Muscle layer of colon (tissue), 2 donors: ENCODE measurements at regions not wholly inside any gene's neighbourhood (a gene's known extent, or its start where the extent isn't known, plus 50 kb on each side); places are given as distances from the start of the nearest gene placed in this dataset.

Experiments used
- H3K27ac ChIP-seq: one replicate; pipeline ENCODE4 v1.7.0; 2013; ENCODE audit warnings: low read depth, mild to moderate bottlenecking, low read length, moderate library complexity
- H3K27me3 ChIP-seq, 2 donors: one replicate each; pipeline ENCODE4 v1.7.0; 2013; ENCODE audit warnings: low read length in 2 of 2, mild to moderate bottlenecking in 2 of 2; ENCODE audit not compliant: insufficient read depth in 2 of 2, control insufficient read depth in 1 of 2
- H3K36me3 ChIP-seq: one replicate; pipeline ENCODE4 v1.7.0; 2013; ENCODE audit warnings: mild to moderate bottlenecking, low read length; ENCODE audit not compliant: insufficient read depth
- H3K4me1 ChIP-seq: one replicate; pipeline ENCODE4 v1.7.0; 2013; ENCODE audit warnings: mild to moderate bottlenecking, low read length; ENCODE audit not compliant: insufficient read depth
- H3K4me3 ChIP-seq, 2 donors: one replicate each; pipeline ENCODE4 v1.7.0; 2013; ENCODE audit warnings: low read length in 2 of 2, low read depth in 1 of 2, mild to moderate bottlenecking in 1 of 2, moderate library complexity in 1 of 2
- H3K9ac ChIP-seq: one replicate; pipeline ENCODE4 v1.7.0; 2013; ENCODE audit warnings: low read length
- H3K9me3 ChIP-seq: one replicate; pipeline ENCODE4 v1.7.0; 2013; ENCODE audit warnings: mild to moderate bottlenecking, low read length
- donor health status: abdominal sarcoma.
- donor health status: Adenocarcinoma of cecum.

DNA sequence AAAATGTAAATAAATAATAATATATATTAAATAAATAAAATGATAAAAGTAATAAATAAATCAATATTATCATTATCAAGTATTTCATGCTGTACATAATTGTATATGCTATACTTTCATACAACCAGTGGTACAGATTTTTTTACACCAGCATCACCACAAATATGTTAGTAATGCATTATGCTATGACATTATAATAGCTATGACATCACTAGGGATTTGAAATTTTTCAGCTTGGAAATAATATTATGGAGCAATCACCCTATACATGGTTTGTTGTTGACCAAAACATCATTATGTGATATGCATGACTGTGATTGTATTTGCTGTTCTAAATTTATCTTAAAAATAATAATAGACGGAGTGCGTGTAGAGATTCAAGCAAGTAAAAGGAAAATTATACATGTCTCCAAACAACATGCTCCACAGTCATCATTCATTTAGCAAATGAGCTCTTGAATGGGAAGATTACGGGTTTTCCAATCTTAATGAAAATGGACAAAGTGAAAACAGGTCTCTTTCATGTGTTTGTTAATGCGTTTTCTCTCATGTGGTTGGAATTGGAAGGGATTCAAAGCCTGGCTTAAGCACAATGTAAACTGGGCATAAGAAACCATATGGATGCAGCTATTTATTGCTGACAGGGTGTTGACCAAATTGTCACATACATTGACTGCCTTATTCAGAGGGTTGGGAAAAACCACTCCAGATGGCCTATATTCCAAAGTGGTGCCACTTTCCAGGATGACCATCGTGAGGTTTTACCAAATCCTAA is 643.0 kb upstream of the RGMB start:
- no peaks in the 10 kb centered on the region for H3K27me3 ChIP-seq
- H3K27ac ChIP-seq: no peak overlapping the region
- no peaks in the 10 kb centered on the region for H3K36me3 ChIP-seq
- H3K9me3 ChIP-seq: no peaks in the 10 kb centered on the region
- H3K4me1 ChIP-seq: no peaks in the 10 kb centered on the region
- no peak overlapping the region for H3K9ac ChIP-seq
- H3K4me3 ChIP-seq: no peak overlapping the region

DNA sequence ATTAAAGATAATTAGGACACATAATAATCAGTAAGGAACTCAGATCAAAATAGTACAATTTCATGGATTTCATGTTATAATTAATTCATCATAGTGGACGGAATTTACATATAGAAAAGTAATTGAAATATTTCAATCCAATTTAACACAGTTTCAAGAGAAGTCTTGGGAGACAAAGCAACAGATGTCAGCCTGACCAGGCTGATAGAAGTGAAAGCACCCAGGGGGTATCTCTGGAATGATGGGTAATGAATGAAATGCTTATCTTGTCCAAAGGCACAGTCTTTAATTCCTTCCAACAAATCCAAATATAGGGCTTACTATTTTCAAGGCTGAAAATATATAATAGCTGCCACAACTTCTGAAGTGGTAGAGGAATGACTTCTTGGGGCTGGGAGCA is 629.3 kb upstream of the RGMB start:
- no peaks in the 10 kb centered on the region for H3K36me3 ChIP-seq
- no peak overlapping the region for H3K4me3 ChIP-seq
- no peaks in the 10 kb centered on the region for H3K4me1 ChIP-seq
- no peaks in the 10 kb centered on the region for H3K9me3 ChIP-seq
- H3K9ac ChIP-seq: no peak overlapping the region
- H3K27me3 ChIP-seq: no peaks in the 10 kb centered on the region
- no peak overlapping the region for H3K27ac ChIP-seq

DNA sequence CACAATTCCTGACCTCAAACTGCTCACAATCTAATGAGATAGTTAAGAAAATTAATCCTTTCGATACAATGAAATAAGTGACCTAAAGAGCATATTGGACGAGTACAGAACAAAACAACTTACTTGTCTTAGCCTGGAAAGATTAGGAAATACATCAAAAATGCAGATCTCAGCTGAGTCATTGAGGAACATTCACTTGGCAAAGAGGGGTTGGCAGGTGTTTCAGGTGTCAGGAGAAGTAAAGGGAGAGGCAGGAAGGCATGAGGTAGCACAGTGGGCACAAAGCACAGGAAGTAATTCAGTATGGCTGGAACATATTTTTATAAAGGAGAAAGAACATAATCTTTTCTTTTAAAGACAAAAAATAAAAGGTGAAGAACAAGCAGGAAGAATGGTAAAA is 628.8 kb upstream of the RGMB start:
- H3K27ac ChIP-seq: no peak overlapping the region
- no peaks in the 10 kb centered on the region for H3K27me3 ChIP-seq
- H3K4me3 ChIP-seq: no peak overlapping the region
- H3K9ac ChIP-seq: no peak overlapping the region
- no peaks in the 10 kb centered on the region for H3K36me3 ChIP-seq
- no peaks in the 10 kb centered on the region for H3K4me1 ChIP-seq
- no peaks in the 10 kb centered on the region for H3K9me3 ChIP-seq

DNA sequence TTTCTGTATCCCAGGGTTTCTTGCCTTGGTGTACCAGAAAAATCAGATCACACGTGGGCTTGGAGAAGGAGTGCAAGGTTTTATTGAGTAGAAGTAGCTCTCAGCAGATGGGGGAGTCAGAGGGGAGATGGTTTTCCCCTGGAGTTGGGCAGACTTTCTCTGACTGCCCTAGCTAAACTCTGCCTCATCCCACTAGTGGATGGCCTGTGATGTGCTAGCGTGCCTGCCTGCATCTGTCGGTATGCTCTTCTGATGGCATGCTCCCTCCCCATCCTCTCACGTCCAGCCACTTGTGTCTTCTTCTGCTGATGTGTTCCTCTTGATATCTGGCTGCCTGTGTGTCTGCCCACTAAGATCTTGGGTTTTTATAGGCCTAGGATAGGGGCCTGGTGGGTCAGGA is 616.1 kb upstream of the RGMB start:
- no peaks in the 10 kb centered on the region for H3K9me3 ChIP-seq
- no peak overlapping the region for H3K9ac ChIP-seq
- no peaks in the 10 kb centered on the region for H3K4me1 ChIP-seq
- no peaks in the 10 kb centered on the region for H3K27me3 ChIP-seq
- H3K27ac ChIP-seq: no peak overlapping the region
- no peaks in the 10 kb centered on the region for H3K36me3 ChIP-seq
- no peak overlapping the region for H3K4me3 ChIP-seq

DNA sequence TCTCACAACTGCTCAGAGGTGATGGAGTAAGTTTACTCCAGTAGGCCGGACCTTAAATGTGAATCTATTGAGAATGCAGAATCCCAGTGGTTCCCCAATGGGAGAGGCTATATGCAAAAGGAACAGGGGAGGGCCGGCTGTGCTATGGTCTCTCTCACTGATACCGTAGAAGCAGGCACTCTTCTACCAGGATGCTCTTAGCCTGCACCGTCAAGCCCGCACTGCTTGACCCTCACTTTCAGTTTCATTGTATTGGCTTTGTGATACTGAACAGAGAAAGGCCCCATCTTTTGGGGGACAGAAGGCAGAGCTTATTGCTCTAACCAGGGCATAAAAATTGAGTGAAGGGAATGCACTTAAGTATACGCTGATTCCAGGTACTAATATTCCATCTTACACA is 615.0 kb upstream of the RGMB start:
- Histone ChIP-seq H3K9ac (no peak overlapping the region), H3K9me3 (no peaks in the 10 kb centered on the region), H3K4me3 (no peak overlapping the region), H3K27me3 (no peaks in the 10 kb centered on the region), H3K4me1 (no peaks in the 10 kb centered on the region), H3K36me3 (no peaks in the 10 kb centered on the region), H3K27ac (no peak overlapping the region)

DNA sequence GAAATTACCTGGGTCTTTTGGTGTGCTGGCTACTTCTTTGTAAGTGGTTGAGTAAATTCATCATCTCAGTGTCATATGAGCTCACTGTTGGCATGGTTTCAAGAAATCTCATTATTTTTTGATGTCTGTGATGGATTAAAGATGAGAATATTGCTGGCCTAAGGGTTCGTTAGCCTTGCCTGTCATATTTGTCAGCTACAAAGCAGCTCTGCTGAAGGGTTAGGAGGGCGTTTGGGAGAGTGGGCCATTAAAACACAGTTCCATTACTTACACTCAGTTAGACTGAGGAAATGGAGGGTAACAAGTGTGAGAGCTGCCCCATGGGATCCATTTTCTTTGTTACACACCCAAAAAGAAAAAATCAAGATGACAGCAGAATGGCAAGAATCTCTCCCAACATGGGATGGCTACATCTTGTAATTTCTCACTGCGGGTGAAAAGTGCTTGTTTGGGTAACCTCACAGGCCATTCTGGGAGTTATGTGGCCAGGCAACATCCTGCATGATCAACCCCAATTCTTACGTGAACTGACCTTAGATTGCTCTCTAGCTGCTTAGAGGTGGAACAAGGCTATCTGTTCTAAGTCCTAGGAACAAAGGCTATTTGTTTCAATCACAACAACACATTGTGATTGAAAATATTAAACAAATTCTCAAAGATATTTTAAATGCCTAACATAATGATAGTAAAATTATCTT is 609.5 kb upstream of the RGMB start:
- Histone ChIP-seq H3K36me3 (no peaks in the 10 kb centered on the region), H3K9ac (no peak overlapping the region), H3K4me1 (no peaks in the 10 kb centered on the region), H3K9me3 (no peaks in the 10 kb centered on the region), H3K27ac (no peak overlapping the region), H3K27me3 (no peaks in the 10 kb centered on the region), H3K4me3 (no peak overlapping the region)

DNA sequence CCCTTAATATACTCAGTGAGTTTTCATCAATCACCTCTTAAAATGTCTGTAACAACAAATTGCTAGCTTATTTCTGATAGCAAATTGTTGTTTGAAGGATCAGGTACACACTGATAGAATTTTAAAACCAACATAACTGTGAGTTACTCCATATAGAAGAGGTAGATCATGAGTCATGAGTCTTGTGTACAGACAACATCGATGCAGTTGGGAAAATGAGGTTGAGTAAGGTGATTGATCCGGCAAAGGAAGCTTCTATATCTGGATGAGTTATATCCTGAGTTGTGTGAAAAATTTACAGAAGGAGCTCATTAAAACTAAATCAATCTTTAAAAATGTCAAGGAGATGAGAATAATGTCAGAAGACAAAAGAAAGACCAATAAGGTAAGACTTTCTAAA is 604.6 kb upstream of the RGMB start:
- H3K4me3 ChIP-seq: no peak overlapping the region
- no peaks in the 10 kb centered on the region for H3K4me1 ChIP-seq
- H3K27me3 ChIP-seq: no peaks in the 10 kb centered on the region
- no peaks in the 10 kb centered on the region for H3K9me3 ChIP-seq
- H3K9ac ChIP-seq: no peak overlapping the region
- H3K36me3 ChIP-seq: no peaks in the 10 kb centered on the region
- H3K27ac ChIP-seq: no peak overlapping the region

DNA sequence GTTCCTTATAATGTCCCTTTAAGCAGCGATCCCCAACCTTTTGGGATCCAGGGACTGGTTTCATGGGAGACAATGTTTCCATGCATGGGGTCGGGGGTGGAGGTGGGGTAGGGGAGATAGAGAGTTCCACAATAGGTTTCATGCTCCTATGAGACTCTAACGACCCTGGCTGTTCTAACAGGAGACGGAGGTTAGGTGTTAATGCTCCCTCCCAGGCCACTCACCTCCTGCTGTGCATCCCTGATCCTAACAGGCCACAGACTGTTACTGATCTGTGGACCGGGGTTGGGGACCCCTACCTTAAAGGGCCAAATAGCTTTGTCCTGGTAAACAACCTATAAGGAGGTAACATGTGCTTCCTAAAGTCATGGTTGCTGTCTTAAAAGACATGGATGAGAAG is 602.5 kb upstream of the RGMB start:
- Histone ChIP-seq H3K9me3 (no peaks in the 10 kb centered on the region), H3K36me3 (no peaks in the 10 kb centered on the region), H3K27me3 (no peaks in the 10 kb centered on the region), H3K27ac (no peak overlapping the region), H3K4me1 (no peaks in the 10 kb centered on the region), H3K9ac (no peak overlapping the region), H3K4me3 (no peak overlapping the region)

DNA sequence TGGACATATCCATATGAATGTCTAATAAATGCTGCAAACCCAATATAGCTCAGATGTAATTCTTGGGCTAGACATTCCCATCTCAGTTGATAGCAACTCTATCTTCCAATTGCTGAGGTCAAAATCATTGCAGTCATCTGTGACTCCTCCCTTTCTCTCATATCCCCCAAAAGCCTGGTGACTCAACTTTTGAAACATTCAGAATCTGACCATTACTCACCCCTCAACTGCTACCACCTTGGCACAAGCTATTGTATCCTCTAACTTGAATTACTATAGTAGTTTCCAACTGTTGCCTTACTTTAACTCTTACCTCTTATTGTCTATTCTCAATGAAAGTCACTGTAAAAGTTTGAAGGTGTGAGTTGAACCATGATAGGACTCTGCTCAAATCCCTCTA is 600.1 kb upstream of the RGMB start:
- Histone ChIP-seq H3K36me3 (no peaks in the 10 kb centered on the region), H3K4me3 (no peak overlapping the region), H3K9me3 (no peaks in the 10 kb centered on the region), H3K9ac (no peak overlapping the region), H3K27ac (no peak overlapping the region), H3K4me1 (no peaks in the 10 kb centered on the region), H3K27me3 (no peaks in the 10 kb centered on the region)

DNA sequence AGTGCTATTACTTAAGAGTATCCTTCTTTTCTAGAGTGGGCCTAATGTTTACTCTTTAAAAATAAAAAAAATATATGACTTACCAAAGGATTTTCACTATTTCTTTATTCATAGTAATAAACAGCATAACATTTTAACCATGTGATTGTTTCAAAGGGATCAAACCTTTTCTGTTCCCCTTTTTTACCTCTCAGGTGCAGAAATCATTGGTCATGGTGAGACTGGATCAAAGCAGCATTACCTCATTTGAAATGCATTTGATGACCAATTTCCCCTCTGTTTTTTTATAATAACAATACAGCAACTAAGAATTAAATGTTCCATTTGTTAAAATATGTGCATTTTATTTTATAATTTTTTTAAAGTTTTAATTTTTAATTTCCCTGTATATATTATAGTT is 598.0 kb upstream of the RGMB start:
- Histone ChIP-seq H3K27me3 (no peaks in the 10 kb centered on the region), H3K4me3 (no peak overlapping the region), H3K27ac (no peak overlapping the region), H3K4me1 (no peaks in the 10 kb centered on the region), H3K36me3 (no peaks in the 10 kb centered on the region), H3K9me3 (no peaks in the 10 kb centered on the region), H3K9ac (no peak overlapping the region)

DNA sequence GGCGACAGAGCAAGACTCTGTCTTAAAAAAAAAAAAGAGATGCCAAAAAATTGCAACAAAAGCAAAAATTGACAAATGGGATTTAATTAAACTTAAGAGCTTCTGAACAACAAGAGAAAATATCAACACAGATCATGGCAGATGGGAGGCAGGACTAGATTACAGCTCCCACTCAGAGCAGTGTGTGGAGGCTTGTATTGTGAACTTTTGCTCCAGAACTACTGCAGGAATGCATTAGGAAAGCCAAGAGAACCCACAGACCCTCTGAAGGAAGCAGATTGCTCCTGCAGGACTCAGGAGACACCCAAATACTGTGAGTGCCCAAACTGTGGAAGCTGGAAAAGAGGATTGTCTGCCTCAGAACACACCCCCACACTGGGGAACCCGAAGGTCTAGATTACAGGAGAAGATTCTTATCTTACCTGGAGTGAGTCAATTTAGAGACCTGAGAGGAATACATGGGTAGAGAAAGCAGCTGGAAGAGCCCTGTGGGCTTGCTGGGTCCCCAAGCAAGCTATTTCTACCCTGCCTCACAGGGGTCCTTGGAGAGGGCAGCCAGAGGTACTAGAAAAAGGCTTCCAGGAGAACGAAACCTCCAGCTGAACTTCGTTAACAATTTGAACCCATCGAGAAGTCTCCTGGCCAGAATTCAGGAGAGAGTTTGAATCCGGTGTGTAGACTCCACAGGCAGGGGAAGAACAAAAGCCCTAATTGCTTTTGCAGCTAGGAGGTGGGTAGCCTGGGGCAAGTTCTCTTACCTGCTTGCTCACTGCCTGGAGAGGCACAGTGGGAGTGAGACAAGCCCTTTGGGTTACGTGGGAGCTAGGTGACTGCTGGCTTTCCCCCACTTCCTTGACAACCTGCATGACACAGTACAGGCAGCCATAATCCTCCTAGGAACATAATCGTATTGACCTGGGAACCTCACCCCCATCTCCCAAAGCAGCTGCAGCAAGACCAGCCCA is 593.4 kb upstream of the RGMB start:
- Histone ChIP-seq H3K9me3 (no peaks in the 10 kb centered on the region), H3K4me3 (no peak overlapping the region), H3K27me3 (no peaks in the 10 kb centered on the region), H3K27ac (no peak overlapping the region), H3K36me3 (no peaks in the 10 kb centered on the region), H3K9ac (no peak overlapping the region), H3K4me1 (no peaks in the 10 kb centered on the region)
